Heart right ventricle (tissue), 16 donors: ENCODE measurements at regions not wholly inside any gene's neighbourhood (a gene's known extent, or its start where the extent isn't known, plus 50 kb on each side); places are given as distances from the start of the nearest gene placed in this dataset.

Experiments
- ATAC-seq, 8 donors: fragments of 200-7000 bp; cut with Tn5 transposase; one replicate each; pipeline ENCODE4 v1.9.1; 2020; ENCODE audit warnings: mild to moderate bottlenecking in 8 of 8, moderate library complexity in 8 of 8, moderate number of reproducible peaks in 1 of 8
- DNase-seq, 2 donors: peaks; one replicate each; pipeline ENCODE4 v3.0.0-alpha.2; 2020
- H3K27ac ChIP-seq, 10 donors: fragments of 200-600 bp; sonication (generic) in 2 of 10; one replicate each; pipeline versions ENCODE4 v1.5.0 to v1.8.0; 2020 to 2022; ENCODE audit warnings: mild to moderate bottlenecking in 3 of 10
- H3K27me3 ChIP-seq, 7 donors: fragments of 200-600 bp; one replicate each; pipeline ENCODE4 v1.8.0; 2021 to 2022; ENCODE audit warnings: mild to moderate bottlenecking in 2 of 7
- H3K36me3 ChIP-seq, 9 donors: fragments of 200-600 bp; sonication (generic) in 1 of 9; one replicate each; pipeline versions ENCODE4 v1.5.0 to v1.8.0; 2020 to 2022; ENCODE audit warnings: mild to moderate bottlenecking in 2 of 9
- H3K4me1 ChIP-seq, 9 donors: fragments of 200-600 bp; sonication (generic) in 1 of 9; one replicate each; pipeline versions ENCODE4 v1.5.0 to v1.8.0; 2020 to 2022; ENCODE audit warnings: mild to moderate bottlenecking in 4 of 9
- H3K4me3 ChIP-seq, 10 donors: fragments of 200-600 bp; sonication (generic) in 2 of 10; one replicate each; pipeline versions ENCODE4 v1.5.0 to v1.8.0; 2020 to 2022; ENCODE audit warnings: mild to moderate bottlenecking in 7 of 10, moderate library complexity in 2 of 10
- H3K9me3 ChIP-seq, 11 donors: fragments of 200-600 bp in 10 of 11; sonication (generic) in 2 of 11; one replicate each; pipeline versions ENCODE4 v1.5.0 to v1.8.0; 2013 to 2022; ENCODE audit warnings: mild to moderate bottlenecking in 2 of 11, control low read depth in 1 of 11, moderate library complexity in 1 of 11
- CTCF ChIP-seq, 9 donors: fragments of 200-600 bp; sonication (generic) in 2 of 9; IDR thresholded peaks; one replicate each; pipeline versions ENCODE4 v1.5.0 to v1.8.0; 2021 to 2022; ENCODE audit warnings: antibody characterized with exemption in 9 of 9, mild to moderate bottlenecking in 5 of 9, moderate library complexity in 1 of 9
- WGBS, 2 donors: extraction: QIAGEN DNeasy Blood & Tissue Kit; methylation state at CpG; one replicate each; pipeline ENCODE4 v1.1.7; 2013; ENCODE audit warnings: inconsistent platforms in 1 of 2; 5-methylcytosine and 5-hydroxymethylcytosine counted together
- intact Hi-C, 10 donors: fragments of 100-400 bp; cut with DNase I; formaldehyde crosslinking; loops; one replicate each; pipeline versions ENCODE4 v1.11.1 to v1.14.2; 2022
- donor health status: Arrhythmogenic right ventricular cardiomyopathy.
- donor health status: ischemic (EF 13 %, LVEDD 7.1; RV severe dilation, severe dysfunction).
- donor health status: healthy with polysubstance abuse.
- donor health status: DM: no; HTN: yes; CAD: no.
- donor health status: DM: no; HTN: no; CAD: no.
- donor health status: ischemic (EF 25% LVEDD 6.9; RV normal size, moderate dysfunction).
- donor health status: ischemic (EF 25% LVEDD 5.7; RV mildly dilated, moderate dysfunction).
- donor health status: healthy.
- donor health status: DM: yes; HTN: yes; CAD: no.
- donor health status: Ischemic cardiomyopathy.
- donor health status: ischemic (EF 35%, LVEDD 5.7; RV mildly dilated, moderate dysfunction).
- donor health status: nonischemic (EF 11% LVEDD 7.7; RV severe dilation, severe dysfunction).
- donor health status: DM: yes; HTN: yes; CAD: no.
- donor health status: PGD.
- donor health status: ischemic (EF 29% LVEDD 5.4; RV normal size, mild dysfunction).
- donor health status: nonischemic (EF 23%, LVEDD 6.1; RV moderate dilation, normal function).

DNA sequence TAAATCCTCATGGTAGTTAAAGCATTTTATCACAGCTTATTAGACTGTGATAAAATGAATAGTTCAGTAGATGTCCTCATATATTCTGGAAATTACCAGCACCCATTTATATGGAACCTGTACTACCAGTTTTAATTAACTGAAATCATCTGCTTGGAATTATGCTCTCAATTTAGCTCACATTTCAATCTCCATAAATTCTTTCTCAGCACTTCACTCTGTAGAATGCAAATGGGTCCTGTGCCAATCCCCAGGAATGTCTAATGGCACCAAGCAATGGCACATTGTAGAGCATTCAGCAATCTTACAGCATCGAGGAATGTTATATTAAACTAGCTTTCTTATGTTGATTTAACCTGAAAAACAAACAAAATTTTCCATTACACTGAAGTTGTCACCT is 355.1 kb downstream of the PDHA2 start:
- Histone ChIP-seq H3K27ac (no peak overlapping the region), H3K9me3 (peaks cover 0 to 4% (median 0%) of the 10 kb centered on the region in 11 donors), H3K4me3 (no peak overlapping the region), H3K36me3 (no peaks in the 10 kb centered on the region), H3K27me3 (no peaks in the 10 kb centered on the region), H3K4me1 (no peaks in the 10 kb centered on the region)
- ATAC-seq (no peak), DNase-seq (no peak)
- intact Hi-C loops, result no loop called here
- no peak for TF ChIP-seq CTCF (IDR thresholded peaks at IDR 0.05)
- WGBS, 2 donors, result 48 to 51% methylated on average over 1 of the region's 1 CpG

GRCh38 chr4:96205143-96205936 is 365.4 kb downstream of the PDHA2 start:
- H3K36me3 ChIP-seq, result no peaks in the 10 kb centered on the region
- H3K27ac ChIP-seq, result no peak overlapping the region
- H3K9me3 ChIP-seq, result no peaks in the 10 kb centered on the region
- H3K27me3 ChIP-seq, result no peaks in the 10 kb centered on the region
- WGBS, 2 donors, result 49 to 55% methylated on average over 5 of the region's 5 CpGs
- no peaks in the 10 kb centered on the region for H3K4me1 ChIP-seq
- no peak overlapping the region for H3K4me3 ChIP-seq
- peak in 3 of 8 donors; percentile 34 to 69 (median 47) for ATAC-seq
- no peak for TF ChIP-seq CTCF (IDR thresholded peaks at IDR 0.05)
- DNase-seq, result no peak
- intact Hi-C loops, result no loop called here

DNA sequence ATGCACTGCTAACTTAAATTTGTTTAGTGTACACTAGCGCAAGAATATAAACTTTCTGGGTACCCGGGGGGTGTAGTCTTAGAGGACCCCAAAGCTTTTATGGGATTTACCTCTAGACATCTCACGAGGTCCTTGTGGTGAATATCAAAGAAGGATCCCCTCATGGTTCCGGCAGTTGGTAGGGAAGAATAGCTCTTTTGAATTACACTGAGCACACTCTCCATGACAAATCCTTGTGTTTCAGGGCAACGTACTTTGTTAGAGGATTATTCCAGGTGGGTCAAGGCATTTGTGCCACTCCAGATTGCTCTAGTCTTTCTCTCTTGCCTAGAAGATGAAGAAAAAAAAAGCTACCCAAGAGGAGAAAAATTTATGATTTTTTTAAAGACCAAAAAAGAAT is 387.6 kb downstream of the PDHA2 start:
- Histone ChIP-seq H3K4me1 (no peaks in the 10 kb centered on the region), H3K4me3 (no peak overlapping the region), H3K9me3 (peaks cover 0 to 17% (median 0%) of the 10 kb centered on the region in 11 donors), H3K27ac (no peak overlapping the region), H3K27me3 (no peaks in the 10 kb centered on the region), H3K36me3 (no peaks in the 10 kb centered on the region)
- no peak for TF ChIP-seq CTCF (IDR thresholded peaks at IDR 0.05)
- WGBS, 2 donors, result 85 to 92% methylated on average over 5 of the region's 5 CpGs
- DNase-seq (no peak), ATAC-seq (no peak)
- intact Hi-C loops, result no loop called here

DNA sequence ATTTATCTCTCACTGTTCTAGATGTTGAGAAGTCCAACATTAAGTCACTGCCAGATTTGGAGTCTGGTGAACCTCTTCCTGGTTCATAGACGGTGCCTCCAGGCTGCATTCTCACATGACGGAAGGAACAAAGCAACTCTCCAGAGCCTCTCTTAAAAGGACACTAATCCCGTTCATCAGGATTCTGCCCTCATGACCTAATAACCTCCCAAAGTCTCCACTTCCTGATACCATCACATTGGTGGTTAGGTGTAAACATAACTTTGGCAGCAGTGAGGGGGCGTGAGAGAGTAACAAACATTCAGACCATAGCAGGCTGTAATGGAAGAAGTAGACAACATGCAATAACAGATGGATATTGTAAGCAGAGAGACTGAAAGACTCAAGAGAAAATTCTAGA is 388.6 kb downstream of the PDHA2 start:
- WGBS, 2 donors, result 73 to 78% methylated on average over 4 of the region's 4 CpGs
- Histone ChIP-seq H3K27me3 (no peaks in the 10 kb centered on the region), H3K27ac (no peak overlapping the region), H3K4me3 (no peak overlapping the region), H3K36me3 (no peaks in the 10 kb centered on the region), H3K9me3 (peaks cover 0 to 27% (median 4%) of the 10 kb centered on the region in 11 donors), H3K4me1 (no peaks in the 10 kb centered on the region)
- no peak for ATAC-seq
- no peak for DNase-seq
- no peak for TF ChIP-seq CTCF (IDR thresholded peaks at IDR 0.05)
- intact Hi-C loops, result no loop called here
